ENCODE measurements at regions not wholly inside any gene's neighbourhood (a gene's known extent, or its start where the extent isn't known, plus 50 kb on each side); places are given as distances from the start of the nearest gene placed in this dataset.
A peak's percentile ranks its signal among the peaks of the same experiment; 100 is the strongest.

- Histone ChIP-seq H3K27ac (ENCODE audit: insufficient read depth, low read length, poor library complexity, severe bottlenecking) (no peak overlapping the region), H3K9me3 (ENCODE audit: control insufficient read depth in 2 of 2, low read length in 2 of 2) (no peaks in the 10 kb centered on the region), H3K36me3 (ENCODE audit: control insufficient read depth, insufficient read depth, low read length) (no peaks in the 10 kb centered on the region), H3K4me3 (ENCODE audit: low read depth, low read length) (no peak overlapping the region), H3K4me1 (ENCODE audit: control insufficient read depth, insufficient read depth, low read length, poor library complexity, severe bottlenecking) (no peaks in the 10 kb centered on the region), H3K27me3 (ENCODE audit: control insufficient read depth, insufficient read depth, low read length) (no peaks in the 10 kb centered on the region)
- Mint-ChIP-seq H3K4me3 (no peak overlapping the region), H3K27me3 (no peaks in the 10 kb centered on the region), H3K4me1 (no peaks in the 10 kb centered on the region), H3K9me3 (peaks cover 0 to 15% (median 5%) of the 10 kb centered on the region in 7 donors), H3K36me3 (no peaks in the 10 kb centered on the region), H3K27ac (no peak overlapping the region)
- DNase-seq: no peak
- no peak for ATAC-seq (ENCODE audit: low read depth in 2 of 2)
Observed at GRCh38 chr4:181498148-181498547, 745.1 kb upstream of the TENM3 start.

DNA sequence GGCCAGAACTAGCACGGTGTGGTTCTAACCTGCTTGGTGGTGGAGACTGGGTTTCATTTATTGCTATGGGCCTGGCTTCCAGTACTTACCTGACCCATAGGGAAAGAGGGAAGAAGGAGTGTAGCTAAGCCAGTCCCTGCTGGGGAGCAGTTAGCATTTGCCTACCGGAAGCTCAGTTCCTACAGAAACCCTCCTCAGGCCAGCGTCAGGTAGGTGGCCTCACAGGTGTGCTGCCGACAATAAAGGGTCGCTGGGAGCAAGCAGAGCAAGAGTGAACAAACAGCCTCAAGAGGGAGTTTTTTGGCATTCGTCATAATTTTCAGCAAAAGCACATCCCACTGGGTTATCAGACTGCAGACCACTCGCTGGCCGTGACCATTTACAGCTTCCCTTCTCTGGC lies 740.6 kb upstream of the TENM3 start:
- Mint-ChIP-seq H3K4me3 (no peak overlapping the region), H3K27ac (no peak overlapping the region), H3K27me3 (no peaks in the 10 kb centered on the region), H3K36me3 (no peaks in the 10 kb centered on the region), H3K4me1 (no peaks in the 10 kb centered on the region), H3K9me3 (peaks cover 0 to 14% (median 3%) of the 10 kb centered on the region in 7 donors)
- H3K9me3 ChIP-seq (ENCODE audit: control insufficient read depth in 2 of 2, low read length in 2 of 2): no peaks in the 10 kb centered on the region
- H3K27me3 ChIP-seq (ENCODE audit: control insufficient read depth, insufficient read depth, low read length): no peaks in the 10 kb centered on the region
- H3K27ac ChIP-seq (ENCODE audit: insufficient read depth, low read length, poor library complexity, severe bottlenecking): no peak overlapping the region
- no peak for ATAC-seq (ENCODE audit: low read depth in 2 of 2)
- no peak overlapping the region for H3K4me3 ChIP-seq (ENCODE audit: low read depth, low read length)
- no peaks in the 10 kb centered on the region for H3K4me1 ChIP-seq (ENCODE audit: control insufficient read depth, insufficient read depth, low read length, poor library complexity, severe bottlenecking)
- DNase-seq: no peak
- no peaks in the 10 kb centered on the region for H3K36me3 ChIP-seq (ENCODE audit: control insufficient read depth, insufficient read depth, low read length)

DNA sequence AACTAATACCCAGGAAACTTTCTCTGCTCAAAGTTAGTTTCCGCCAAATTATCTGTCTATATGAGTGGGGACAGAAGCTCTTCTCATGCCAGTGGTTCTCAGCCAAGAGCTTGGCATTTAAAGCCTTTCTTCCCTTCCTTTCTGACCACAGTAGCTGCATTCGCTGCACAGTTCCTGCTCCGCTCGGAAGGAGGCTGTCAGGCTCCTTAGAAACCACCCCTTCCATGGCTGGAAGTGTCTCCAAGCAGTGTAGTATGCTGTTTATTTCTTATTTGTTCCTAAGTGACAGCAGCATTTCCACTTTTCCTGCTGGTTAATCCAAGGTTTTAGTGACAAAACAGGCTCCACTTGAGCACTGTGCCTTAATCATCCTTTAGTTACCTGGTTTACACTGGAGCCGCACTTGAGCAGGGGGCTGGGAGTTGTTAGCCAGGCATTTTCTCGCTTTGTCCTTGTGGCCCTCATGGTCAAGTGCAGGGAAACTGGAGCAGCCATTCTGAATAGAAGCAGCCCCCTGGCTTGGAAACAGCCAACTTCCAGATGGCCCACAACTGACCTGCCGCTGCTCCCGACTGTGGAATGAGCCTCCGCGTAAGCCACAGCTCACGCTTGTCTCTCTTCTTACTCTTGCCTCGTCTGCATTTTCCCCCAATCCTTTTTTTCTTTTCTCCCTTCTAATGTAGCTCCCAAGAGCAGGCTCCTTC lies 739.4 kb upstream of the TENM3 start:
- H3K27me3 Mint-ChIP-seq: no peaks in the 10 kb centered on the region
- H3K4me3 Mint-ChIP-seq: no peak overlapping the region
- no peaks in the 10 kb centered on the region for H3K36me3 ChIP-seq (ENCODE audit: control insufficient read depth, insufficient read depth, low read length)
- no peak for DNase-seq
- peaks cover 0 to 14% (median 3%) of the 10 kb centered on the region in 7 donors for H3K9me3 Mint-ChIP-seq
- no peak overlapping the region for H3K27ac ChIP-seq (ENCODE audit: insufficient read depth, low read length, poor library complexity, severe bottlenecking)
- H3K9me3 ChIP-seq (ENCODE audit: control insufficient read depth in 2 of 2, low read length in 2 of 2): no peaks in the 10 kb centered on the region
- H3K27ac Mint-ChIP-seq: peak overlapping the region in 1 of 3 donors; percentile 60
- H3K36me3 Mint-ChIP-seq: no peaks in the 10 kb centered on the region
- no peak for ATAC-seq (ENCODE audit: low read depth in 2 of 2)
- no peaks in the 10 kb centered on the region for H3K4me1 Mint-ChIP-seq
- H3K4me1 ChIP-seq (ENCODE audit: control insufficient read depth, insufficient read depth, low read length, poor library complexity, severe bottlenecking): no peaks in the 10 kb centered on the region
- no peaks in the 10 kb centered on the region for H3K27me3 ChIP-seq (ENCODE audit: control insufficient read depth, insufficient read depth, low read length)
- H3K4me3 ChIP-seq (ENCODE audit: low read depth, low read length): no peak overlapping the region

DNA sequence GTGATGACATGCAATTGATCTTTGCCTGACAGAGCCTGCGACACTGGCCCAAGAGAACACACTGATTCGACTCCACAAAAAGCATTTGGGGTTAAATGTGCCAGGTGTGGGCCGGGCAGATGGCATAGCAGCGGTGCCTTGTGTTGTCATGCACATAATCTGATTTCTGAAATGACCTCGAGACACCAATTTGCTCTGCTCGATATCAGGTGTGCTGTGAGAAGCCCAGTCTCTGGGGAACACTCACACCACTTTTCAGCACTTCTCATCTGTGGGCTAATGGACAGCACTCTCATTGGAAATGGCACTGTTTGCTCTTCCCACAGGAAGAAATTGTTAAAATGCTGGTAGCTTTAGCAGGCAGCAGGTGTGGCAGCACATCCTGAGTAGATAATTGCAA lies 738.3 kb upstream of the TENM3 start:
- Mint-ChIP-seq H3K27me3 (no peaks in the 10 kb centered on the region), H3K9me3 (peaks cover 1 to 14% (median 3%) of the 10 kb centered on the region in 7 donors), H3K4me1 (no peaks in the 10 kb centered on the region), H3K4me3 (no peak overlapping the region), H3K27ac (no peak overlapping the region), H3K36me3 (no peaks in the 10 kb centered on the region)
- Histone ChIP-seq H3K4me1 (ENCODE audit: control insufficient read depth, insufficient read depth, low read length, poor library complexity, severe bottlenecking) (no peaks in the 10 kb centered on the region), H3K27ac (ENCODE audit: insufficient read depth, low read length, poor library complexity, severe bottlenecking) (no peak overlapping the region), H3K27me3 (ENCODE audit: control insufficient read depth, insufficient read depth, low read length) (no peaks in the 10 kb centered on the region), H3K4me3 (ENCODE audit: low read depth, low read length) (no peak overlapping the region), H3K9me3 (ENCODE audit: control insufficient read depth in 2 of 2, low read length in 2 of 2) (no peaks in the 10 kb centered on the region), H3K36me3 (ENCODE audit: control insufficient read depth, insufficient read depth, low read length) (no peaks in the 10 kb centered on the region)
- ATAC-seq (ENCODE audit: low read depth in 2 of 2) (no peak), DNase-seq (no peak)

DNA sequence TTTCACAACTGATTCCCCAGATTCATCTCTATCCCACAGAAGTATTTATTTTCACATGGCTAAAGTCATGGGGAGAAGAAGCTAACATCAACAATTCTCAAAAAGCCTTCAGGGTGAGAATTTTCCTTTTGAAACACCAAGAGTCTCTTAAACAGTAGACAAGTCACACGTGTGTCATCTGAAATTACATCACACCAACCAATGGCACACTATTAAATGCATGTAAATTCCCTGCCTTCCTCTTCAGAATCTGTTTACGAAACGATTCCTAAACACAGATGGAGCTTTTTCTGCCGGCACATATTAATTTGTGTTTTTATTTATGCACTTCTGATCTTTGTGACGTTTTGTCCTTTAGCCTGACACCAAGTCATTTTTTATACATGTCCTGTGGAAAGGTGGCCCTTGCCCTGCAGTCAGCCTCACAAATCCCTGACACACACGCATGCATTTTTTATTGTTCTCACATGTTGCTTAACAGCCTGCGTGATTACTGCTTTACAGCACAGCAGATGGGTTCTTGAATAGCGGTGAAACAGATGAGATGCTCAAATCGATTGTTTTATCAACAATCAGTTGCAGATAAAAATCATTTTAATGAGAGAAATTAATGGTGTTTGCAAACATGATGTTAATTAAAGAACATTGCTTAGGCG lies 735.9 kb upstream of the TENM3 start:
- Mint-ChIP-seq H3K27me3 (no peaks in the 10 kb centered on the region), H3K4me1 (no peaks in the 10 kb centered on the region), H3K4me3 (no peak overlapping the region), H3K9me3 (peaks cover 1 to 8% (median 3%) of the 10 kb centered on the region in 7 donors), H3K27ac (no peak overlapping the region), H3K36me3 (no peaks in the 10 kb centered on the region)
- Histone ChIP-seq H3K36me3 (ENCODE audit: control insufficient read depth, insufficient read depth, low read length) (no peaks in the 10 kb centered on the region), H3K4me1 (ENCODE audit: control insufficient read depth, insufficient read depth, low read length, poor library complexity, severe bottlenecking) (no peaks in the 10 kb centered on the region), H3K9me3 (ENCODE audit: control insufficient read depth in 2 of 2, low read length in 2 of 2) (peaks cover 0 to 6% of the 10 kb centered on the region in 2 experiments), H3K4me3 (ENCODE audit: low read depth, low read length) (no peak overlapping the region), H3K27ac (ENCODE audit: insufficient read depth, low read length, poor library complexity, severe bottlenecking) (no peak overlapping the region), H3K27me3 (ENCODE audit: control insufficient read depth, insufficient read depth, low read length) (no peaks in the 10 kb centered on the region)
- ATAC-seq (ENCODE audit: low read depth in 2 of 2) (no peak), DNase-seq (no peak)

- Histone ChIP-seq H3K9me3 (ENCODE audit: control insufficient read depth in 2 of 2, low read length in 2 of 2) (peaks cover 0 to 6% of the 10 kb centered on the region in 2 experiments), H3K27me3 (ENCODE audit: control insufficient read depth, insufficient read depth, low read length) (no peaks in the 10 kb centered on the region), H3K4me1 (ENCODE audit: control insufficient read depth, insufficient read depth, low read length, poor library complexity, severe bottlenecking) (no peaks in the 10 kb centered on the region), H3K36me3 (ENCODE audit: control insufficient read depth, insufficient read depth, low read length) (no peaks in the 10 kb centered on the region), H3K27ac (ENCODE audit: insufficient read depth, low read length, poor library complexity, severe bottlenecking) (no peak overlapping the region), H3K4me3 (ENCODE audit: low read depth, low read length) (no peak overlapping the region)
- ATAC-seq (ENCODE audit: low read depth in 2 of 2): no peak
- H3K36me3 Mint-ChIP-seq: no peaks in the 10 kb centered on the region
- H3K4me1 Mint-ChIP-seq: no peaks in the 10 kb centered on the region
- H3K27ac Mint-ChIP-seq: no peak overlapping the region
- H3K27me3 Mint-ChIP-seq: no peaks in the 10 kb centered on the region
- no peak for DNase-seq
- peaks cover 1 to 8% (median 3%) of the 10 kb centered on the region in 7 donors for H3K9me3 Mint-ChIP-seq
- H3K4me3 Mint-ChIP-seq: no peak overlapping the region
Observed at GRCh38 chr4:181507938-181508337, 735.3 kb upstream of the TENM3 start.

GRCh38 chr4:181508601-181509000 lies 734.6 kb upstream of the TENM3 start:
- Histone ChIP-seq H3K27ac (ENCODE audit: insufficient read depth, low read length, poor library complexity, severe bottlenecking) (no peak overlapping the region), H3K36me3 (ENCODE audit: control insufficient read depth, insufficient read depth, low read length) (no peaks in the 10 kb centered on the region), H3K9me3 (ENCODE audit: control insufficient read depth in 2 of 2, low read length in 2 of 2) (peaks cover 0 to 6% of the 10 kb centered on the region in 2 experiments), H3K4me3 (ENCODE audit: low read depth, low read length) (no peak overlapping the region), H3K4me1 (ENCODE audit: control insufficient read depth, insufficient read depth, low read length, poor library complexity, severe bottlenecking) (no peaks in the 10 kb centered on the region), H3K27me3 (ENCODE audit: control insufficient read depth, insufficient read depth, low read length) (no peaks in the 10 kb centered on the region)
- H3K4me1 Mint-ChIP-seq: no peaks in the 10 kb centered on the region
- no peak overlapping the region for H3K27ac Mint-ChIP-seq
- no peaks in the 10 kb centered on the region for H3K36me3 Mint-ChIP-seq
- DNase-seq (no peak), ATAC-seq (ENCODE audit: low read depth in 2 of 2) (no peak)
- H3K9me3 Mint-ChIP-seq: peaks cover 1 to 8% (median 3%) of the 10 kb centered on the region in 7 donors
- peak overlapping the region in 1 of 4 donors; percentile 8 for H3K4me3 Mint-ChIP-seq
- no peaks in the 10 kb centered on the region for H3K27me3 Mint-ChIP-seq

DNA sequence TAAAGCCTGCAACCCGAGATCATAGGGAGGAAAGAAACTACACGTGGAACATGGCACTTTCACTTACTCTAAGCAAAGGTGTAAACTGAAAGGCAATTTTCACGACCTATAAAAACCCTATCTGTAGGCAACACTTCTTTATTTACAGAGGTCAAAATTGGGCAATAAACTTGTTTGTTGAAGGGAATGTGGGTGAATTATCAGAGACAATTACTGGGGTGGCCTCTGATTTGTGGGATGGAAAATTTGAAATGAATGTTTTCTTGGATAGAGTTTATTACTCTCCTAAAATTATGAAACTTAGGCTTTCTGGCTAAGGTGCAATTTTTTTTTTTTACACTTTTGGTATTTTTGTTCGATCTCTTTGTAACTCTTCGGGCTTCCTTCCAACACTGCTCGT lies 734.1 kb upstream of the TENM3 start:
- H3K9me3 ChIP-seq (ENCODE audit: control insufficient read depth in 2 of 2, low read length in 2 of 2): peaks cover 0 to 6% of the 10 kb centered on the region in 2 experiments
- ATAC-seq (ENCODE audit: low read depth in 2 of 2): no peak
- DNase-seq: no peak
- H3K27me3 ChIP-seq (ENCODE audit: control insufficient read depth, insufficient read depth, low read length): no peaks in the 10 kb centered on the region
- H3K27ac Mint-ChIP-seq: no peak overlapping the region
- no peaks in the 10 kb centered on the region for H3K36me3 Mint-ChIP-seq
- no peak overlapping the region for H3K27ac ChIP-seq (ENCODE audit: insufficient read depth, low read length, poor library complexity, severe bottlenecking)
- no peaks in the 10 kb centered on the region for H3K36me3 ChIP-seq (ENCODE audit: control insufficient read depth, insufficient read depth, low read length)
- no peaks in the 10 kb centered on the region for H3K27me3 Mint-ChIP-seq
- H3K4me3 Mint-ChIP-seq: peak overlapping the region in 1 of 4 donors; percentile 8
- peaks cover 1 to 8% (median 3%) of the 10 kb centered on the region in 7 donors for H3K9me3 Mint-ChIP-seq
- no peak overlapping the region for H3K4me3 ChIP-seq (ENCODE audit: low read depth, low read length)
- H3K4me1 Mint-ChIP-seq: no peaks in the 10 kb centered on the region
- H3K4me1 ChIP-seq (ENCODE audit: control insufficient read depth, insufficient read depth, low read length, poor library complexity, severe bottlenecking): no peaks in the 10 kb centered on the region
